ENCODE measurements at regions not wholly inside any gene's neighbourhood (a gene's known extent, or its start where the extent isn't known, plus 50 kb on each side); places are given as distances from the start of the nearest gene placed in this dataset.

DNA sequence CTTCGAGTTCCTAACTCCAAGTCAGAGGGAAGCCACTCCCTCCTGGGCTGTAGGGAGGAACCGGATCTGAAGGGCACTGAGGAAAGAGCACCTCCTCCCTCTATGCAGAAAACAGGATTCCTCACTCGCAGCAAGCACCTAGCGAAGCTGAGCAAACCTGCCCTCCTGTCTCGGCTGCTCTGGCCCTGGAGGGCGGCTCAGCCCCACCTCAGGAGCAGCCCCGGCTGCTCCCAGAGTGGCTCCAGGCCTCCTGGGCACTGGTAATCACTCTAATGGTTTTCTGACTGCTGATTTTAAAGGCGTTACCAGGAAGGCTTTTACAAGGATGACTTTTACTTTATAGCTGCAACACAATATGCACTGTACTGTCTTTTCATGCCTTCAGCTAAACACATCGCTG lies 312.5 kb downstream of the TEX29 start:
- Mint-ChIP-seq H3K27me3 (no peaks in the 10 kb centered on the region), H3K4me1 (no peaks in the 10 kb centered on the region), H3K4me3 (no peak overlapping the region), H3K9me3 (no peaks in the 10 kb centered on the region), H3K27ac (ENCODE audit: low read depth) (no peak overlapping the region), H3K36me3 (ENCODE audit: insufficient read depth) (no peaks in the 10 kb centered on the region)
- no peak for ATAC-seq (replicated peaks; ENCODE audit: extremely low read depth, poor library complexity, severe bottlenecking)
- no peak for DNase-seq (ENCODE audit: low spot score in 2 of 2)

GRCh38 chr13:111633401-111633800 lies 313.0 kb downstream of the TEX29 start:
- H3K27me3 Mint-ChIP-seq: no peaks in the 10 kb centered on the region
- H3K36me3 Mint-ChIP-seq (ENCODE audit: insufficient read depth): no peaks in the 10 kb centered on the region
- no peak overlapping the region for H3K27ac Mint-ChIP-seq (ENCODE audit: low read depth)
- H3K4me1 Mint-ChIP-seq: no peaks in the 10 kb centered on the region
- H3K9me3 Mint-ChIP-seq: no peaks in the 10 kb centered on the region
- H3K4me3 Mint-ChIP-seq: no peak overlapping the region
- no peak for ATAC-seq (replicated peaks; ENCODE audit: extremely low read depth, poor library complexity, severe bottlenecking)
- no peak for DNase-seq (ENCODE audit: low spot score in 2 of 2)

DNA sequence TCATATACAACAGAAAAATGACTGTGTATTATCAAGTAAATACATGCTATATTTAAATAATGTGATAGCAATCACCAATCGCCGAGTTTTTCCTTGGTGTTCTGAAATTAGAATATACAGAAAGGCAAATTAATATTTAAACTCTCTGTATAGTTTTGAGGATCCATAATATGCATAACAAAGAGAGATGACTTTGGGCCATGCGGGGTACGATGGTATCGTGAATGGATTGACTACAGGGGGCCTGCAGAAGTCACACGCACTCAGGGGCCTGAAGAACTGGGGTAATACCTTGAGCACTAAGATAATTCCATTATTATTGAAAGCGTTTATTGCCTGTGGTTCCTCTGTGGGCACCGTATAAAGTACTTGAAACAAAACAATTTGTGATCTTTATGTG lies 314.0 kb downstream of the TEX29 start:
- Mint-ChIP-seq H3K4me3 (no peak overlapping the region), H3K27ac (ENCODE audit: low read depth) (no peak overlapping the region), H3K27me3 (no peaks in the 10 kb centered on the region), H3K4me1 (no peaks in the 10 kb centered on the region), H3K9me3 (no peaks in the 10 kb centered on the region), H3K36me3 (ENCODE audit: insufficient read depth) (no peaks in the 10 kb centered on the region)
- DNase-seq (ENCODE audit: low spot score in 2 of 2) (no peak), ATAC-seq (replicated peaks; ENCODE audit: extremely low read depth, poor library complexity, severe bottlenecking) (no peak)

DNA sequence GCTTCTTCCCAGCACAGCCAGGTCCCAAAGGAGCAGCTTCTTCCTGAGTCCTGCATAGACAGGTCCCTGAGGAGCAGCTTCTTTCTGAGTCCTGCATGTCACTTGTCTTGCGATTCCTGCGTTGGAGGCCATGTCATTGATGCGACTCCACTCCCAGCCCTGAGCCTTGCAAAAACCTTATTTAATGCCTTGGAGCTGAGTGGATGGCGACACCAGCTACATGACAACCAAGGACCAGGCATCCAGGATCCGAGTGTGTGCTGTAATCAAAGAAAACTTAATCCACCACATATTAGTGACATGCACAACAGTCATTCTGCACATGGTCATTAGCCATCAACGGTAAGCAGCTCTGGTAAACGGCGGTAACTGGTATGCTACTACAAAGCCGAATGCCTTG lies 315.8 kb downstream of the TEX29 start:
- no peak overlapping the region for H3K4me3 Mint-ChIP-seq
- H3K27me3 Mint-ChIP-seq: no peaks in the 10 kb centered on the region
- H3K9me3 Mint-ChIP-seq: no peaks in the 10 kb centered on the region
- DNase-seq (ENCODE audit: low spot score in 2 of 2) (no peak), ATAC-seq (replicated peaks; ENCODE audit: extremely low read depth, poor library complexity, severe bottlenecking) (no peak)
- H3K4me1 Mint-ChIP-seq: no peaks in the 10 kb centered on the region
- H3K27ac Mint-ChIP-seq (ENCODE audit: low read depth): no peak overlapping the region
- no peaks in the 10 kb centered on the region for H3K36me3 Mint-ChIP-seq (ENCODE audit: insufficient read depth)

- no peak overlapping the region for H3K27ac Mint-ChIP-seq (ENCODE audit: low read depth)
- H3K4me1 Mint-ChIP-seq: no peaks in the 10 kb centered on the region
- DNase-seq (ENCODE audit: low spot score in 2 of 2): no peak
- ATAC-seq (replicated peaks; ENCODE audit: extremely low read depth, poor library complexity, severe bottlenecking): no peak
- no peaks in the 10 kb centered on the region for H3K9me3 Mint-ChIP-seq
- H3K27me3 Mint-ChIP-seq: no peaks in the 10 kb centered on the region
- no peak overlapping the region for H3K4me3 Mint-ChIP-seq
- no peaks in the 10 kb centered on the region for H3K36me3 Mint-ChIP-seq (ENCODE audit: insufficient read depth)
Observed at GRCh38 chr13:111636804-111637203, 316.4 kb downstream of the TEX29 start.

DNA sequence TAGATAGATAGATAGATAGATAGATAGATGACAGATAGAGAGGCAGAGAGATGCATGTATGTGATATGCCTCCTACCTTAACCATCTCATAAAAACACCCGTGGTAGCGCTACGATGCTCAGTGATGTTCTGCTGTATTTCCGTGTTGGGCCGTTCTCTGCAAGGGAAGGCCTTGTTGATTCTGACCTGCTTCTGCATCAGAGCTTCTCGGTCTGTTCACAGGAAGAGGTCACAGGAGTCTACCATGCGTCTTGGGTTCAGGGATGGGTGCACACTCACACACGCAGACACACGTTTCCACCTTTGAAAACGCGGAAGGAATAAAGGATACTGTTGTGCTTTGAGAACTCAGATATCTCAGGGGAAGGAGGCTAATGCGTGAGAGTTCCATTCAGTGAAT lies 316.9 kb downstream of the TEX29 start:
- H3K4me1 Mint-ChIP-seq: no peaks in the 10 kb centered on the region
- no peaks in the 10 kb centered on the region for H3K9me3 Mint-ChIP-seq
- no peak for DNase-seq (ENCODE audit: low spot score in 2 of 2)

DNA sequence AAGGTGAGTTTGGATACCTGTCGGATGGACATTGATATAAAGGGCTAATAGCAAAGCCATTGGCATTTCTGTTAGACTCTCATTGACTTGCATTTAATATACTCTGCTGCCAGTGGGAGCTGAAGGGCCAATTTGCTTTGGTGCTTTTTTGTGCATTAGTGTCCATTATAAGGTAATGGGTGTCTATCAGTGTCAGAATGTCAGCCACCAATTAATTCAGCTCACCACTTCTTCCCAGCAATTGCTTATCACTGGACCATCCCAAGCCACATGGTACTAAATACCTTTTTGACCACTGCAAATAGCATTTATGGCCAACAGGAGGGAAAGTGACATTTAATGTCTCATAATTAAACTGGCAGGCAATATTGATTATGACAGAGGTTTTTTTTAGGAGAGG lies 317.8 kb downstream of the TEX29 start:
- Mint-ChIP-seq H3K4me1 (no peaks in the 10 kb centered on the region), H3K27ac (ENCODE audit: low read depth) (no peak overlapping the region)

More for the DNA sequence above, 316.9 kb downstream of the TEX29 start:
- H3K27ac Mint-ChIP-seq (ENCODE audit: low read depth): no peak overlapping the region
- no peaks in the 10 kb centered on the region for H3K27me3 Mint-ChIP-seq
- H3K36me3 Mint-ChIP-seq (ENCODE audit: insufficient read depth): no peaks in the 10 kb centered on the region
- H3K4me3 Mint-ChIP-seq: no peak overlapping the region
- no peak for ATAC-seq (replicated peaks; ENCODE audit: extremely low read depth, poor library complexity, severe bottlenecking)

GRCh38 chr13:111639196-111639705 lies 318.8 kb downstream of the TEX29 start:
- Mint-ChIP-seq H3K27me3 (no peaks in the 10 kb centered on the region), H3K36me3 (ENCODE audit: insufficient read depth) (no peaks in the 10 kb centered on the region), H3K4me1 (no peaks in the 10 kb centered on the region), H3K9me3 (no peaks in the 10 kb centered on the region), H3K4me3 (no peak overlapping the region), H3K27ac (ENCODE audit: low read depth) (no peak overlapping the region)
- ATAC-seq (replicated peaks; ENCODE audit: extremely low read depth, poor library complexity, severe bottlenecking) (no peak), DNase-seq (ENCODE audit: low spot score in 2 of 2) (no peak)

More for the DNA sequence above, 317.8 kb downstream of the TEX29 start:
- H3K27me3 Mint-ChIP-seq: no peaks in the 10 kb centered on the region
- no peaks in the 10 kb centered on the region for H3K36me3 Mint-ChIP-seq (ENCODE audit: insufficient read depth)
- H3K9me3 Mint-ChIP-seq: no peaks in the 10 kb centered on the region
- DNase-seq (ENCODE audit: low spot score in 2 of 2) (no peak), ATAC-seq (replicated peaks; ENCODE audit: extremely low read depth, poor library complexity, severe bottlenecking) (no peak)
- no peak overlapping the region for H3K4me3 Mint-ChIP-seq

DNA sequence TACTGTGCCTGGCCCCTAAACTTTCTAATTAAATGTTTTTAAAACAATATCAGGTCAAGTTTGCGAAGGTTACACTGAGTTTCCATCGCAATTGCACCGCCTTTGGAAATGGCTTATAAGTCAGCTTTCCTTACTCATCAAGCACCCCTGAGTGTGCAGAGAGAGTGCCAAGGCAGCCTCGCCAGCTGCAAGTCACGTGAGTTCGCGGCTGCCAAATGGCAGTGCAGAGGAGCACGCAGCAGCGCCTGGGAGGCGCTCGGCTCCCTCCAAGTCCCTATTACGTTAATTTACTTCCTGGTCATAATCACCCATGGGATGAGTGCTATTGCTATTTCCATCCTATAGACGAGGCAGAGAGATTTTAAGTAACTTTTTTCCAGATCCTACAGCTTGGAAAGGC lies 319.6 kb downstream of the TEX29 start:
- no peaks in the 10 kb centered on the region for H3K9me3 Mint-ChIP-seq
- H3K27me3 Mint-ChIP-seq: no peaks in the 10 kb centered on the region
- ATAC-seq (replicated peaks; ENCODE audit: extremely low read depth, poor library complexity, severe bottlenecking) (no peak), DNase-seq (ENCODE audit: low spot score in 2 of 2) (no peak)
- no peak overlapping the region for H3K4me3 Mint-ChIP-seq
- no peaks in the 10 kb centered on the region for H3K4me1 Mint-ChIP-seq
- no peaks in the 10 kb centered on the region for H3K36me3 Mint-ChIP-seq (ENCODE audit: insufficient read depth)
- no peak overlapping the region for H3K27ac Mint-ChIP-seq (ENCODE audit: low read depth)

- DNase-seq (ENCODE audit: low spot score in 2 of 2) (no peak), ATAC-seq (replicated peaks; ENCODE audit: extremely low read depth, poor library complexity, severe bottlenecking) (no peak)
- Mint-ChIP-seq H3K36me3 (ENCODE audit: insufficient read depth) (no peaks in the 10 kb centered on the region), H3K4me1 (no peaks in the 10 kb centered on the region), H3K27me3 (no peaks in the 10 kb centered on the region), H3K4me3 (no peak overlapping the region), H3K27ac (ENCODE audit: low read depth) (no peak overlapping the region), H3K9me3 (no peaks in the 10 kb centered on the region)
Observed at GRCh38 chr13:111640476-111640875, 320.0 kb downstream of the TEX29 start.

DNA sequence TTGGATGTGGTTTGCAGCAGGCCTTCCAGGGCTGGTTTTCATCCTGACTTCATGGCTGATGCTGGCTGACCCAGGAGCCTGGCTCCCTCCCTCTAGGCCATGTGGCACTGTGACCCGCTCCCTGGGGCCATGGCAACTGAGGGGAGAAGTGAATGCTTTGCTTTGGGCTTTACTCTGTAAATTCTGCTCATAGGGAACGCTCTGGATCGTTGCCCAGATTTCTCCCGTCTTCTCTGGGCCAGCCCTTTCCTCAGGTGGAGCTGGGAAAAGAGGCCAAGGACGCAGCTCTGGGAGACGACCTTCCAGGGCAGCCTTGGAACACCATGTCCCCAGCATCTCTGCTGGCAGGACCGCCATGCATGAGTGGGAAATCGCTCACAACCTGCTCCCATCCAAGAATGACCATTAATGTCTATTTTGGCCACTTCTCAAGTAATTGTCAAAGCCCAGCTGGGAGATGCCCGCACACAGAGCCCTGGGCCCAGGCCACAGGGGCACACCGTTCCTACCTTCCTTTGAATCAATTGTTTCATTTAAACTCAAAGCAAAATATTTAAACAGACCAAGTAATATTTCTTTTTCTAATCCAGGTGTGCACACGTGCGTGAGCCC lies 321.8 kb downstream of the TEX29 start:
- no peaks in the 10 kb centered on the region for H3K4me1 Mint-ChIP-seq
- no peak overlapping the region for H3K27ac Mint-ChIP-seq (ENCODE audit: low read depth)
- ATAC-seq (replicated peaks; ENCODE audit: extremely low read depth, poor library complexity, severe bottlenecking) (no peak), DNase-seq (ENCODE audit: low spot score in 2 of 2) (no peak)
- no peaks in the 10 kb centered on the region for H3K9me3 Mint-ChIP-seq
- H3K4me3 Mint-ChIP-seq: no peak overlapping the region
- no peaks in the 10 kb centered on the region for H3K36me3 Mint-ChIP-seq (ENCODE audit: insufficient read depth)
- no peaks in the 10 kb centered on the region for H3K27me3 Mint-ChIP-seq

- no peak for DNase-seq (ENCODE audit: low spot score in 2 of 2)
- Mint-ChIP-seq H3K4me1 (no peaks in the 10 kb centered on the region), H3K27ac (ENCODE audit: low read depth) (no peak overlapping the region), H3K27me3 (no peaks in the 10 kb centered on the region), H3K9me3 (no peaks in the 10 kb centered on the region), H3K36me3 (ENCODE audit: insufficient read depth) (no peaks in the 10 kb centered on the region), H3K4me3 (no peak overlapping the region)
- ATAC-seq (replicated peaks; ENCODE audit: extremely low read depth, poor library complexity, severe bottlenecking): no peak
Observed at GRCh38 chr13:111644750-111645149, 324.3 kb downstream of the TEX29 start.

DNA sequence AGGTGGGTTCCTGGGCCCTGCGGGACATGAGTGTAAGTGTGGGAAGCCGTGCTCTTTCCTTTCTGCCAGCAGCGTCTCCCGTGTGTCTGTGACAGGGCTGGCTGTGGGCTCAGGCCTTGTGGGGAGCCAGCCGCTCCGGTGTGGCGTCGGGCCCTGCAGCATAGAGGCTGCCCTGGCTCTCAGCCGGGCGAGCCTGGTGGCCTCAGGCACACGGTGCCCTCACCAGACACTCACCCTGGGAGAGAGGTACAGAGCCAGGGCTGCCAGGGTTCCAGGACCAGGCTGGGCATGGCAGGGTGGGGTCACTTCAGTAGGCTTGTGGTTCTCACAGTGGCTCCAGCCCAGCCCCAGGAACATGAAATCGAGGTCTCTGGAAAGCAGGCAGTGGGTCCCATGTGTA lies 324.8 kb downstream of the TEX29 start:
- peaks cover 4% of the 10 kb centered on the region for H3K27me3 Mint-ChIP-seq
- DNase-seq (ENCODE audit: low spot score in 2 of 2): no peak
- no peaks in the 10 kb centered on the region for H3K4me1 Mint-ChIP-seq
- no peak overlapping the region for H3K27ac Mint-ChIP-seq (ENCODE audit: low read depth)
- H3K4me3 Mint-ChIP-seq: no peak overlapping the region
- no peaks in the 10 kb centered on the region for H3K9me3 Mint-ChIP-seq
- no peaks in the 10 kb centered on the region for H3K36me3 Mint-ChIP-seq (ENCODE audit: insufficient read depth)
- ATAC-seq (replicated peaks; ENCODE audit: extremely low read depth, poor library complexity, severe bottlenecking): no peak

Measured in central memory CD8-positive, alpha-beta T cell (primary cell).